ENCODE measurements at regions not wholly inside any gene's neighbourhood (a gene's known extent, or its start where the extent isn't known, plus 50 kb on each side); places are given as distances from the start of the nearest gene placed in this dataset.

DNA sequence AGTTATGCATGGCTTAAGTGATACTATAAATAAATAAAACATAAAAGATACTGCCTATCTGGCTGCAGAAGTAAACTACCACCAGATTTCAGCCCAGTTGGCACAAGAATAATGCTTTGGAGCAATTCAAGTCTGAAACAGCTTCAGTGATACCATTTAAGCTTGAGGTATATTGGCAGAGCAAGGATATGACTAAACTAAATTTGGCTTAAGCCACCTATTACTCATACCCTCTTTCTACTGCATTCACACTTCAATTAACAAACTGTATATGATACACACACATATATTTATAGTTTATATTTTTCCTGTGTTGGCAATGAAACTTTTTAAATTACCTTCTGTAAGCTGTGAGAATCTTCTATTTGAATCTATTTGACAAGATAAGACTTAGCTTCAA, 431.9 kb downstream of the ANXA1 start:
- Mint-ChIP-seq H3K36me3 (no peaks in the 10 kb centered on the region), H3K27ac (no peak overlapping the region), H3K4me3 (no peak overlapping the region), H3K4me1 (ENCODE audit: low read depth) (no peaks in the 10 kb centered on the region), H3K27me3 (no peaks in the 10 kb centered on the region), H3K9me3 (ENCODE audit: low read depth) (no peaks in the 10 kb centered on the region)

DNA sequence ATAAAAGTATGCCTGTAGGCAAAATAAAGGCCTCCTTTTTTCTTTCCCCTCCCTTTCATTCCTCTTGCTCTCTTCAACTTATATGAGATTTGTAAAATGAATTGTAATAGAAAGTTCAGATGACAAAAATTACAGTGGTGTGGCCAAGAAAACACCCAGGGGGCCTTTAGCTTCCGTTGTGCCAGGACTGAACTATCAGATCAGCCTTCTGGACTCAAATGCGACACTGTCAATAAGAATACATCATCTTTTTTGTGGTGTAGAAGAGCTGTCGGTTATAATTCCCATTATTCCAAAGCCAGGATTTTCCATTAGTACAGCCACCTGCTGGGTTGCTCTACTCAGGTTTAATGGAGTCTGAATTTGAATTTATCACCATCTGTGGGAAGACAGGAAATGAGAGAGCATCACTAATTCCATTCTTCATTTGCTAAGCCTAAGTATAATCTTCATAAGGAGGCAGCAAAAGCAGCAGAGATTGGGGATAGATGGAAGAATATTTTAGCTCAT, 443.4 kb downstream of the ANXA1 start:
- no peak overlapping the region for H3K27ac Mint-ChIP-seq

DNA sequence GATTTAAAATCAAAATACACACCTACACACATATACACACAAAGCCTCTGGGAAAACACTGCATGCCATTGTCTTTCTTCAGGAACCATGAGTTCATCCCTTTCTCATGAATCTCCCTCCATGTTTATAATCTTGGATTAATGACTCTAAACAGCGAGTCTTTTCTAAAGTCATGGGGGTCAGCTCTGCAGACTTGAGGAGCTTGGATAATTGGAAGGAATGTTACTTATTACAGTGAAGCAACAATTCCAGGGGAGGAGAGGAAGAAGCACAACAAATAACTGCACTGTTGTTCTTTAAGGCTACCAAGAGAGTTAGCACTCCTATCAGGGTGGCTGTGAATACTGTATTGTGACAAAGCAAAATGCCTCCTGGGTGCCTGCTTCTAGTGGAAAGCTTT, 444.7 kb downstream of the ANXA1 start:
- Mint-ChIP-seq H3K4me3 (no peak overlapping the region), H3K4me1 (ENCODE audit: low read depth) (no peaks in the 10 kb centered on the region), H3K9me3 (ENCODE audit: low read depth) (no peaks in the 10 kb centered on the region), H3K27me3 (no peaks in the 10 kb centered on the region), H3K27ac (no peak overlapping the region), H3K36me3 (no peaks in the 10 kb centered on the region)

More for the DNA sequence above, 443.4 kb downstream of the ANXA1 start:
- Mint-ChIP-seq H3K9me3 (ENCODE audit: low read depth) (no peaks in the 10 kb centered on the region), H3K36me3 (no peaks in the 10 kb centered on the region), H3K4me1 (ENCODE audit: low read depth) (no peaks in the 10 kb centered on the region), H3K27me3 (no peaks in the 10 kb centered on the region), H3K4me3 (no peak overlapping the region)

DNA sequence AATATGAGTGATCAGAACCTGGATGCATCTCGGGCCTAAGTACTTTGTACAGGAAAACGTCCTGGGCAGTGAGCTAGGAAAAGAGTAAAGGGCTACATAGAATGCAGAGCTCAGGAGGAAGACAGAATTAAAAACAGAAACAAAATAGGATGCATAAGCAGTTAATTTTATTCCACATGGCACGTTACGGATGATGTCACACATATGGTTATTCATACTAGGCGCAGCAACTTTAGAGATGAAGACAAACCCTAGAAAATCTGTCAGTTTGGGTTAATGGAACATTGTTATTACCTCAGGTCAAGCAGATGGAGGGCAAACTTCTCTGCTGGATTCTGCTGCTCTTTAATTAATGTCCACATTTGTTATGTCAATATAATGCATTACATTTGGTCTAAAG, 445.4 kb downstream of the ANXA1 start:
- Mint-ChIP-seq H3K27me3 (no peaks in the 10 kb centered on the region), H3K4me1 (ENCODE audit: low read depth) (no peaks in the 10 kb centered on the region), H3K9me3 (ENCODE audit: low read depth) (no peaks in the 10 kb centered on the region), H3K27ac (no peak overlapping the region), H3K36me3 (no peaks in the 10 kb centered on the region), H3K4me3 (no peak overlapping the region)

DNA sequence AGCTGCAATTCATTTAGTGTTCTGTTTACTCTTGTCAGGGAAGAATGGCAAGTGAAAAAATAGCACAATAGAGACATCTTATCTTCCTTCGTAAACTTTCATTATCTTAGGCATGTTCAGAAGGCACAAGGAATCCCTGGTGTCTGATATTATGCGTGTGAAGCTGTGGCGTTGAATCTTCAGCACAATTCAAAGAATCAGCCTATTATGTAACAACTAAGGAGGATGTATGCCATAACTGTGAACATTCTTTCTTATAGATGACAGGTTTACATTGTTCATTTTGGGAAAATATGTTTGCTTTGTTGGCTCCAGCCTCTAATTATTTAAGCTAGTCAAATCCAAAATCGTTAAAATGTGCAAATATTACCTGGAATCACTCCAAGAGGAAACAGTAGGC, 446.1 kb downstream of the ANXA1 start:
- H3K4me3 Mint-ChIP-seq, result no peak overlapping the region
- no peaks in the 10 kb centered on the region for H3K4me1 Mint-ChIP-seq (ENCODE audit: low read depth)
- no peaks in the 10 kb centered on the region for H3K9me3 Mint-ChIP-seq (ENCODE audit: low read depth)
- H3K36me3 Mint-ChIP-seq, result no peaks in the 10 kb centered on the region
- no peak overlapping the region for H3K27ac Mint-ChIP-seq
- H3K27me3 Mint-ChIP-seq, result no peaks in the 10 kb centered on the region

DNA sequence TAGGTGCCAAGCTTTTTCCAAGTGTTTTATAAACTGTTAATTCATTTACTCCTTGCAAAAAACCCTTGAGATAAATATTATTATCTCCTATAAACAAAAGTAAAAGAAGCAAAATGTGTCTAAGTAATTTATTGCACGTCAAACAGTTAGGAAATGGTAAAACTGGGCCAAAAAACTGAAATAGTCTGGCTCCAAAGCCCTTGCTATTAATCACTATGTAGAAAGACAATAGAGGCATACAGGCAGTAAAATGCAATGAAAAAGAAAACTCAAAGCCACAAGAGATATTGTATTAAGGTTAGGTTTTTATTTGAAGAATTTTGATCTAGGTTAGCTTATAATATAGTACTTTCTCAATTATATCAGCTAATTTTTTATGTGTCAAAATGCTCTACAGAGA, 457.7 kb downstream of the ANXA1 start:
- Mint-ChIP-seq H3K36me3 (no peaks in the 10 kb centered on the region), H3K9me3 (ENCODE audit: low read depth) (peaks cover 5% of the 10 kb centered on the region), H3K27me3 (no peaks in the 10 kb centered on the region), H3K27ac (no peak overlapping the region), H3K4me1 (ENCODE audit: low read depth) (no peaks in the 10 kb centered on the region), H3K4me3 (no peak overlapping the region)

DNA sequence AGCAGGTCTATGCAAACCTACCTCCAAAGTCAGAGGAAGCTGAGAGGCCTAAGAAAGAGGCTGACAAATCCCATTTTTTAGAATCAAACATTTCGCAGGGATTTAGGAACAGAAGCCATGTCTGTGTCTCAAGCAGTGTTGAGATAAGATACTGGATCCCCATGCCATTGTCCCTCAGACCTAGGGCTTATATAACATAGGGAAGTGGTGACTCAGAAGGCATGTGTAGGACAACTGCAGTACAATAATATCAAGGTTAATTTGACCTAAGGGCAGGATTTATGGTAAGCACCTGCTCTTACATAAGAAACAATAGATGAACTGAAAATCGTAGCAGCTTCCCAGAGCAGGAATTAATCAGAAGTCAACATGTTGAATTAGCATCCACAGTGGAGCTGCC, 459.4 kb downstream of the ANXA1 start:
- H3K36me3 Mint-ChIP-seq, result no peaks in the 10 kb centered on the region
- peaks cover 9% of the 10 kb centered on the region for H3K9me3 Mint-ChIP-seq (ENCODE audit: low read depth)
- no peak overlapping the region for H3K4me3 Mint-ChIP-seq
- no peaks in the 10 kb centered on the region for H3K4me1 Mint-ChIP-seq (ENCODE audit: low read depth)
- H3K27me3 Mint-ChIP-seq, result no peaks in the 10 kb centered on the region
- no peak overlapping the region for H3K27ac Mint-ChIP-seq

DNA sequence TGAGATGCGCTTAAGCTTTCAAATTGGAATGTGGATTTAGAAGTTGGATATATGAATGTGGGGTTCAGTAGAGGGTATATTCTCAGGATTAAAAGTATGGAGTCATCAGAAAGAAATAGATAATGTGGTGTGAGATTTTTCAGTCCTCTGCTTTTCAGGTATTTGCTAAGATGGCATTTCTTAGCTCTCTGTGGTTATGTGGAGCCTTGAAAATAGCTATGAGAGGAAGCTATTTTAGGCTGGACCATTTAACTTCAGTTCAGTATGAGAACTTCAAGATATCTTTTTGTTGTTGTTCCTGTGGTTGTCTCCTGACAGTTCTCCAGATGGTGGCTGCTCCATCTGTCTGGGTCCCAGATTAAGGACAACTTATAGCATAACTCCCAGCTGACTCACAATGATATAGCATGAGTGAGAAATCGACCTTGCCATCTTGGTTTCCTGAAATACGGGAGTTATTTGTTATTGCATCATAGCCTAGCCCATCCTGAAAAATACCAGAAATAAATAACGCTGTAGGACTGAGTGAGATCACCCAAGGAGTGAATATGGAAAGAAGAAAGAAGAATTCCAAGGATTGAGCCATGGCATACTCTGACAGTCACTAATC, 461.5 kb downstream of the ANXA1 start:
- Mint-ChIP-seq H3K36me3 (no peaks in the 10 kb centered on the region), H3K4me3 (no peak overlapping the region), H3K27me3 (no peaks in the 10 kb centered on the region), H3K4me1 (ENCODE audit: low read depth) (no peaks in the 10 kb centered on the region), H3K27ac (no peak overlapping the region), H3K9me3 (ENCODE audit: low read depth) (peaks cover 11% of the 10 kb centered on the region)

DNA sequence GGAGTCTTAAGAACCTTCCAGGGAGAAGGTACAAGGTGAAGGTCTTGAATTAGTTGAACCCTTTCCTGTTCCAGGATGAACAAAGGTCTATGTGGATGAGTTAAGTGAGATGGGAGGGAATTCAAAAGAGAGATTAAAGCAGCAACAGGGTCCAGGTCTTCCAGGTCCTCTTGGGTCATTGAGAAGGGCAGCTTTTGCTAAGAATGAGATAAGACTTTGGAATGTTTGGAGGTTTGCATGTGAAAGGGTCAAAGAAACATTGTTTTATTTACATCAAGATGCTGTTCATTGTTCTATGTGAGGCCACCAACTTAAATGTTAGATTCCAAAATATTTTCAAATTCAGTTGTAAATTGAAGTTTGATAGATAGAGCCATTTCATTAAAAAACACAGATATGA, 463.9 kb downstream of the ANXA1 start:
- no peak overlapping the region for H3K27ac Mint-ChIP-seq
- H3K36me3 Mint-ChIP-seq, result no peaks in the 10 kb centered on the region
- no peaks in the 10 kb centered on the region for H3K27me3 Mint-ChIP-seq
- H3K4me3 Mint-ChIP-seq, result no peak overlapping the region
- H3K4me1 Mint-ChIP-seq (ENCODE audit: low read depth), result no peaks in the 10 kb centered on the region
- H3K9me3 Mint-ChIP-seq (ENCODE audit: low read depth), result peaks cover 17% of the 10 kb centered on the region

DNA sequence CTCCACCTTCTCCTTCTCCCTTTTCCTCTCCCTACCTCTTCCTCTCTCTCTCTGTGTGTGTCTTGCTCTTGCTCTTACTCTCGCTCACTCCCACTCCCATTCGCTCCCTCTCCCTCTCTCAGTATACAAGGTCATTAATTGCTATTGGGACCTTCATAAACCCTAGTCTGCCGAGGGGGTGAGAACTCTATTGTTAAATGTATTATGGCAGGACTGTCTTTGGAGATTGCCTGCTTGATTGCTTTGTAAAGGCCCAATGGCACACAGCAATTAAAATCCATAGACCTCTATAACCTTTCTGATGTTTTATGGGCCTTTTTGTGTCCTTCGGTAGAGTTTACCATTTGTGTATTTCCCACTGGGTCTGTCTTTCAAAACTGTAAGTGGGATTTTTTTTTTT, 465.9 kb downstream of the ANXA1 start:
- Mint-ChIP-seq H3K4me1 (ENCODE audit: low read depth) (no peaks in the 10 kb centered on the region), H3K4me3 (no peak overlapping the region), H3K9me3 (ENCODE audit: low read depth) (peaks cover 12% of the 10 kb centered on the region), H3K36me3 (no peaks in the 10 kb centered on the region), H3K27ac (no peak overlapping the region), H3K27me3 (no peaks in the 10 kb centered on the region)

DNA sequence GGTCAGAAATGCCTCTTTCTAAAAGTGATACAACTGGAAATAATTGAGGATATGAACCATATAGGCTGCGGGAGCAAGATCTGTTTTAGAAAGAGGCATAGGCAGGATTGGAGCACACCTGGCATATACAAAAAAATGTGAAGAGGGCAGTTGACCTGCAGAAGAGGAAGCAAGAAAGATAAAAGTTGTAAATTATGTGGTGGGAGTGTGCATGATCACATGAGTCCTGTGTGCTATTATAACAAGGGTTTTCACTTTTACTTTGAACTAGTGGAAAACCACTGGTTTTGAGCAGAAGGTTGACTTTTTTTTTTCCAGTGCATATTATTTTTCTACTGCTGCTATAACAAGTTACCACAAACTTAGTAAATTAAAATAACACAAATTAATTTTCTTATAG, 489.3 kb downstream of the ANXA1 start:
- no peaks in the 10 kb centered on the region for H3K36me3 Mint-ChIP-seq
- no peaks in the 10 kb centered on the region for H3K4me1 Mint-ChIP-seq (ENCODE audit: low read depth)
- H3K27ac Mint-ChIP-seq, result no peak overlapping the region
- H3K27me3 Mint-ChIP-seq, result no peaks in the 10 kb centered on the region
- no peak overlapping the region for H3K4me3 Mint-ChIP-seq
- peaks cover 10% of the 10 kb centered on the region for H3K9me3 Mint-ChIP-seq (ENCODE audit: low read depth)

DNA sequence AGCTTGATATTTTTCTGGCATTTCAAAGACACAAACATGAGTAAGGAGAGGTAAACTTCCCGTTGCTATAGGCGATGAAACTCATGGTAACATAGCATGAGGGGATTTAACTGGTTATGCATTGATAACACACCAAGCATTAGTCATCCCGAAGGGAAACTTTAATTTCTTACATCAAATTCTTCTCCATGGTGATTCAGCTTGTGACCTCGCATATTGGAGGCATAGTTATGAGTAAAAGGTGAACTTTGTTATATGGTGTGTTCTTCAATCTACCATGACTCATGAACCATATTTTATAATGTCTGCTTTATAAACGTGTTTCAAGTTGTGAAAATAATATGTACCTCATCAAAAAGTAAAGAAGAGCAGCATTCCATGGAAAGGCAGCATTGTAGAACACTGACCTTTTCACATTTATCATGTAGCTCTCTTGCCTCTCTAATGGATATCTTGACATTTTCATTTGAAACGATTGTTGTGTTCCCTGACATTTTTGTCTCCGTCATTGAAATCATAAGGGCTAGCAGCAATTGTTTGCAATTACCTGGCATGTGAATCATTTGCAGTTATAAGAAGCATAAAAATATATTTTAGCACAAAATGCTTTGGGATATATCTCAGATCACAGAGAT, 491.8 kb downstream of the ANXA1 start:
- H3K4me3 Mint-ChIP-seq, result no peak overlapping the region
- no peak overlapping the region for H3K27ac Mint-ChIP-seq
- no peaks in the 10 kb centered on the region for H3K27me3 Mint-ChIP-seq
- no peaks in the 10 kb centered on the region for H3K4me1 Mint-ChIP-seq (ENCODE audit: low read depth)
- H3K36me3 Mint-ChIP-seq, result no peaks in the 10 kb centered on the region
- peaks cover 3% of the 10 kb centered on the region for H3K9me3 Mint-ChIP-seq (ENCODE audit: low read depth)

DNA sequence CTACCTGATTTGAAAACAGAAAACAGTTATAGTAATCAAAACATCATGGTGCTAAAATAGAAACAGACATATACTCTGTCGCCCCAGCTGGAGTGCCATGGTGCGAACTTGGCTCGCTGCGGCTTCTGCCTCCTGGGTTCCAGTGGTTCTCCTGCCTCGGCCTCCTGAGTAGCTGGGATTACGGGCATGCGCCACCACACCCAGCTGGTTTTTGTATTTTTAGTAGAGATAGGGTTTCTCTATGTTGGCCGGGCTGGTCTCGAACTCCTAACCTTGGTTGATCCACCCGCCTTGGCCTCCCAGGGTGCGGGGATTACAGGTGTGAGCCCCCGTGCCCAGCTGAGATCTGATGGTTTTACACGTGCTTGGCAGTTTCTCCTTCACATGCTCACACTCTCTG, 495.9 kb downstream of the ANXA1 start:
- Mint-ChIP-seq H3K27me3 (no peaks in the 10 kb centered on the region), H3K27ac (no peak overlapping the region), H3K4me1 (ENCODE audit: low read depth) (no peaks in the 10 kb centered on the region), H3K9me3 (ENCODE audit: low read depth) (no peaks in the 10 kb centered on the region), H3K4me3 (no peak overlapping the region), H3K36me3 (no peaks in the 10 kb centered on the region)

DNA sequence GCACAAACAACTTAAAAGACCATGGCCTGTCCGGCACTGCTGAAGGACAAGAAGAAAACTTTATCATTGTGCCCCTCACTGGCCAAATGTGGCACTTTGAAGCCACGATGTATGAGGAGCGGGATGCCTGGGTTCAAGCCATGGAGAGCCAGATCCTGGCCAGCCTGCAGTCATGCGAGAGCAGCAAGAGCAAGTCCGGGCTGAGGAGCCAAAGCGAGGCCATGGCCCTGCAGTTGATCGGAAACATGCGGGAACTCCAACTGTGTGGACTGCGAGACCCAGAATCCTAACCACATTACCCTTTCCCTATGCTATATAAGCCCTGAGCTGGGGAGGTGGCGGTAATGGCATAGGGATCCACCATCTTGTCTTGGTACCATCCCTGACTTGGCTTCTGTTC, 497.9 kb downstream of the ANXA1 start:
- Mint-ChIP-seq H3K27me3 (no peaks in the 10 kb centered on the region), H3K27ac (no peak overlapping the region), H3K36me3 (no peaks in the 10 kb centered on the region), H3K9me3 (ENCODE audit: low read depth) (no peaks in the 10 kb centered on the region), H3K4me3 (no peak overlapping the region), H3K4me1 (ENCODE audit: low read depth) (no peaks in the 10 kb centered on the region)

DNA sequence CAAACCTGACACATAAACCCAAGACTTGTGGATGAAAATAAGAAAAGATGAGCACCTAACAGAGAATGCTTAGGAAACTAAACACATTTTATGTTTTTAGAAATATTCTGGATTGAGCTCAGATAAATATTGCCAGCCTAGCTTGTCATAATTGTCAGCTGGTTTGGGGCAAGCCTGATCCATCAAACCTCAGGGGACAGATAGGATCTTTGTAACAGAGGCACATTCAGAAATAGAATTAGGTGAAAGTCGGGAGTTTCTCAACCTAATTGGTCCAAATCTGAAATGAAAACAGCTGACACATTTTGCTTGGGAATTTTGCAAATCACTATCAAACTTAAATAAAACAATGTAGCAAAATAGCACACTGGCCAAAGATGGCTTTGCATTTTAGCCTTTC, 503.7 kb downstream of the ANXA1 start:
- H3K36me3 Mint-ChIP-seq, result no peaks in the 10 kb centered on the region
- H3K4me1 Mint-ChIP-seq (ENCODE audit: low read depth), result no peaks in the 10 kb centered on the region
- H3K4me3 Mint-ChIP-seq, result no peak overlapping the region
- no peaks in the 10 kb centered on the region for H3K9me3 Mint-ChIP-seq (ENCODE audit: low read depth)
- no peak overlapping the region for H3K27ac Mint-ChIP-seq
- H3K27me3 Mint-ChIP-seq, result no peaks in the 10 kb centered on the region

DNA sequence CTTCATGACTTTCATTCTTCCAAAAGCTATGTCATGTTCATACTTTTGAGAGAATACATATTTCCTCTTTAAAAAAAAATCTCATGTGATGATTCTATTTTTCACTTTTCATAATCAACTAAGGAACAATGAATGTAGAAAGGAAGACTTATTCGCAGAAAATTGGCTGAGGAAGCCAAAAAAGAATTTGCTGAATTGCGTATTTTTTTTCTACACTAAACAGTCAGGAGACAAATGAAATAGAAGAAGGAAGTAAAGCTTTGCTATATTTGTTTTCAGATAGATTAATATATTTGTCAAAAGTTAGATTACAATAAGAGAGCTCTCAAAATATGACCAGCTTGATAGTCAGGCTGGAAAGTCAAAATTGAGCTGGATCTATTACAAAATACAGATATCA, 504.2 kb downstream of the ANXA1 start:
- Mint-ChIP-seq H3K27ac (no peak overlapping the region), H3K4me3 (no peak overlapping the region), H3K9me3 (ENCODE audit: low read depth) (no peaks in the 10 kb centered on the region), H3K4me1 (ENCODE audit: low read depth) (no peaks in the 10 kb centered on the region), H3K27me3 (no peaks in the 10 kb centered on the region), H3K36me3 (no peaks in the 10 kb centered on the region)

Data from activated naive CD8-positive, alpha-beta T cell (primary cell).